Stimulated activated CD4-positive, alpha-beta T cell treated with anti-CD3 and anti-CD28 coated beads, Interleukin-12 subunit alpha, Interleukin-12 subunit beta, amount 100 ng/mL, for 48 hours (primary cell): ENCODE measurements at regions not wholly inside any gene's neighbourhood (a gene's known extent, or its start where the extent isn't known, plus 50 kb on each side); places are given as distances from the start of the nearest gene placed in this dataset.
"Not testable (repeated sequence)": the region's sequence is repeated elsewhere in the genome, so short reads cannot be mapped to it uniquely, and the experiment has no call there.

ENCODE experiments used
- DNase-seq, 3 donors: peaks; one replicate each; pipeline ENCODE4 v3.0.0-alpha.2; 2020; ENCODE audit warnings: low read depth in 2 of 3, low spot score in 1 of 3

- no peak for DNase-seq
Measured at GRCh38 chr13:21910546-21910945, 239.7 kb downstream of the FGF9 start.

GRCh38 chr13:21911646-21912298 lies 240.9 kb downstream of the FGF9 start:
- DNase-seq, result no peak

GRCh38 chr13:21913010-21913409 lies 242.1 kb downstream of the FGF9 start:
- DNase-seq, result no peak

GRCh38 chr13:21917086-21918015 lies 246.5 kb downstream of the FGF9 start:
- no peak for DNase-seq

- DNase-seq, result not testable (repeated sequence)
Measured at GRCh38 chr13:21920802-21921201, 249.9 kb downstream of the FGF9 start.

- no peak for DNase-seq
Measured at GRCh38 chr13:21924958-21925357, 254.1 kb downstream of the FGF9 start.

- no peak for DNase-seq
Measured at GRCh38 chr13:21925720-21926119, 254.8 kb downstream of the FGF9 start.

GRCh38 chr13:21929400-21929799 lies 258.5 kb downstream of the FGF9 start:
- no peak for DNase-seq

GRCh38 chr13:21930536-21930935 lies 259.7 kb downstream of the FGF9 start:
- no peak for DNase-seq

GRCh38 chr13:21932578-21932977 lies 261.7 kb downstream of the FGF9 start:
- DNase-seq, result no peak

- no peak for DNase-seq
Measured at GRCh38 chr13:21932996-21933395, 262.1 kb downstream of the FGF9 start.

GRCh38 chr13:21934284-21934683 lies 263.4 kb downstream of the FGF9 start:
- DNase-seq, result no peak

- no peak for DNase-seq
Measured at GRCh38 chr13:21936674-21937073, 265.8 kb downstream of the FGF9 start.

- no peak for DNase-seq
Measured at GRCh38 chr13:21938168-21938567, 267.3 kb downstream of the FGF9 start.

- no peak for DNase-seq
Measured at GRCh38 chr13:21938636-21939035, 267.8 kb downstream of the FGF9 start.

GRCh38 chr13:21942061-21942460 lies 271.2 kb downstream of the FGF9 start:
- DNase-seq, result no peak

- DNase-seq, result no peak
Measured at GRCh38 chr13:21944610-21945009, 273.7 kb downstream of the FGF9 start.

GRCh38 chr13:21945195-21945594 lies 274.3 kb downstream of the FGF9 start:
- no peak for DNase-seq

GRCh38 chr13:21946964-21947363 lies 276.1 kb downstream of the FGF9 start:
- no peak for DNase-seq

- DNase-seq, result no peak
Measured at GRCh38 chr13:21948769-21949474, 278.0 kb downstream of the FGF9 start.

GRCh38 chr13:21949818-21950429 lies 279.1 kb downstream of the FGF9 start:
- DNase-seq, result no peak
